Amygdala (tissue), 56 donors: ENCODE measurements at regions not wholly inside any gene's neighbourhood (a gene's known extent, or its start where the extent isn't known, plus 50 kb on each side); places are given as distances from the start of the nearest gene placed in this dataset.

Experiments used
- DNase-seq, 56 donors: peaks; one replicate each; lab custom pipeline; 2025; lab: John Stamatoyannopoulos, UW

- no peak for DNase-seq
Observed at GRCh38 chr17:69878661-69879060, 196.4 kb upstream of the KCNJ16 start.

GRCh38 chr17:69879576-69879975 lies 195.4 kb upstream of the KCNJ16 start:
- no peak for DNase-seq

GRCh38 chr17:69880591-69881112 lies 194.4 kb upstream of the KCNJ16 start:
- no peak for DNase-seq

GRCh38 chr17:69882281-69882680 lies 192.7 kb upstream of the KCNJ16 start:
- DNase-seq, result no peak

- DNase-seq, result no peak
Observed at GRCh38 chr17:69883120-69883519, 191.9 kb upstream of the KCNJ16 start.

GRCh38 chr17:69884356-69884755 lies 190.7 kb upstream of the KCNJ16 start:
- no peak for DNase-seq

- DNase-seq, result no peak
Observed at GRCh38 chr17:69884846-69885245, 190.2 kb upstream of the KCNJ16 start.

GRCh38 chr17:69898601-69899000 lies 176.4 kb upstream of the KCNJ16 start:
- DNase-seq, result no peak

GRCh38 chr17:69900101-69900500 lies 174.9 kb upstream of the KCNJ16 start:
- no peak for DNase-seq

GRCh38 chr17:69900829-69901228 lies 174.2 kb upstream of the KCNJ16 start:
- no peak for DNase-seq

GRCh38 chr17:69906306-69906705 lies 168.7 kb upstream of the KCNJ16 start:
- DNase-seq, result no peak

- DNase-seq, result no peak
Observed at GRCh38 chr17:69907132-69907847, 167.7 kb upstream of the KCNJ16 start.

- no peak for DNase-seq
Observed at GRCh38 chr17:69908626-69909368, 166.2 kb upstream of the KCNJ16 start.

GRCh38 chr17:69909389-69909788 lies 165.6 kb upstream of the KCNJ16 start:
- no peak for DNase-seq

- DNase-seq, result no peak
Observed at GRCh38 chr17:69912805-69913204, 162.2 kb upstream of the KCNJ16 start.

- no peak for DNase-seq
Observed at GRCh38 chr17:69913216-69913615, 161.8 kb upstream of the KCNJ16 start.

- no peak for DNase-seq
Observed at GRCh38 chr17:69913616-69914015, 161.4 kb upstream of the KCNJ16 start.

GRCh38 chr17:69914520-69914919 lies 160.5 kb upstream of the KCNJ16 start:
- no peak for DNase-seq

GRCh38 chr17:69916761-69917160 lies 158.3 kb upstream of the KCNJ16 start:
- no peak for DNase-seq

- DNase-seq, result no peak
Observed at GRCh38 chr17:69918164-69918563, 156.9 kb upstream of the KCNJ16 start.

GRCh38 chr17:69919789-69920188 lies 155.2 kb upstream of the KCNJ16 start:
- no peak for DNase-seq

GRCh38 chr17:69921046-69921445 lies 154.0 kb upstream of the KCNJ16 start:
- DNase-seq, result no peak
